GM21576 (cell line): ENCODE measurements at regions not wholly inside any gene's neighbourhood (a gene's known extent, or its start where the extent isn't known, plus 50 kb on each side); places are given as distances from the start of the nearest gene placed in this dataset.
"Not testable (repeated sequence)": the region's sequence is repeated elsewhere in the genome, so short reads cannot be mapped to it uniquely, and the experiment has no call there.

Experiments
- ATAC-seq: cut with Tn5 transposase; IDR thresholded peaks from one replicate; pipeline ENCODE4 v1.9.1; 2021; ENCODE audit warnings: mild to moderate bottlenecking, moderate library complexity; ENCODE audit not compliant: unreplicated experiment

DNA sequence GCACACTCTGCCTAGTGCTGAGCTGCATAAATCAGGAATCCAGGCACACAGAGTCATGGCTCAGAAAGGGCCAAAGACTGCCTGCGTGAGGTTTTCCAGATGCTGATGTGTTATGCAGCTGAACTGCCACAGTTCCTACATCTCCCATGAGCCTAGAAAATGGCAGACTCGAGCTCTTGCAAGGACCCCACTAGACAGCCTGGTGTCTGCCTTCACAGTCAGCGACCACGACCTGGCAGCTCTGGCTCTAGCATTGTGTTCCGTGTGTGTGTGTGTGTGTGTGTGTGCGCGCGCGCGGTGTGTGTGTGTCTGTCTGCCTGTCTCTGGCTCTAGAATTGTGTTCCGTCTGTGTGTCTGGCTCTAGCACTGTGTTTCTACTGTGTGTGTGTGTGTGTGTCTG lies 203.6 kb upstream of the AGTR2 start:
- no peak for ATAC-seq

DNA sequence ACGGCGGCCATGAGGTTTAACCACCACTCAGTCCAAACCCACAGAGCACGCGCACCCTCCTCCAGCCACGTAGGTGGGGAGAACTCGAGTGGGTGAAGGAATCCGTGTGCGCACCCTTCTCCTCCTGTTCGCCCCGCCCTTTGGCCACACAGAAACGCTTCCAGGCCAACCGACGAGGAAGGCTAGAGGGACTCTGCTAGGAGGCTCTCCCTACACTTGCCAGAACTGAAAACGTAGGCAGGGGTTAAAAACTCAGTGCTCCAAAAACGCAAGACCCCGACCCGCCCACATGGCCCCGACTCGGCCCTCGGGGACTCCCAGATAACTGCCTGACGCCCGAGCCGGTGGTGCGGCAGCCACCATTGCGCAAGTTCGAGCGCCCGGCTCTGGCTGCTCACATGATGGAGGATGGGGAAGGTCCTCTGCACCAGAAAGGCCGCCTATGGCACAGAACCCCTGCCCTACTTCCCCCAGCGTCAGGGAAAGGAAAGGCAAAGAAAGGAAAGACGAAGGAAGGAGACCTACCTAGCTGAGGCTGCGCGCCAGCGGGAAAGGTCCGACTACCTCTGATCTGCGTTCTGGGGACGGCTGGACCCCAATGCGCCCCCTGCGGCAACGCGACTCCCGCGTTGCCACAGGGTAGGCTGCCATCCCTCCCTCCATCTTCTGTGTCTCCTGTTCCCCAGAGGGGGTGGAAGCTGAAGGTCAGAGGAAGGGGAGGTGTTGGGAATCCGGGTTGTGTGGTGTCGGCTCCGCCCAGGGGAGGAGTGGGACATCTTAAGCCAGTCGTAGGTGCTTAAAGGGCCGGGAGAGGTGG lies 201.9 kb upstream of the AGTR2 start:
- ATAC-seq = peak; percentile 76

DNA sequence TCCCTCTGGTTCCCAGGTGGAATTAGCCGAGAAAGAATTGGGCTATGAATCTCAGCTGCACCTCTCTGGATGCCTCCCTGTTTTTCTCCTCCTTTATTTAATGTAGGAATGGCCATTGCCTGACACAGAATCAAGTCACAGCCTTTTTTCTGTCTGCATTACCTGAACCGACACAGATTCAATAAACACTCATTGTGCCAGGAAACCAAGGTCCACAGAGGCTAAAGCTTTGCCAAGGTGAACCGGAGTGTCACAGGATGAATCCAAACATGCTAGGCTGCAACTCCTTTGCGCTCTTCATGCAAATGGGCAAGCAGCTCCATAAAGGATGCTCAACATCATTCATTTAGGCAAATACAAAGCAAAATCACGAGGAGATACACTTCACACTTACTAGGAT lies 199.8 kb upstream of the AGTR2 start:
- no peak for ATAC-seq

DNA sequence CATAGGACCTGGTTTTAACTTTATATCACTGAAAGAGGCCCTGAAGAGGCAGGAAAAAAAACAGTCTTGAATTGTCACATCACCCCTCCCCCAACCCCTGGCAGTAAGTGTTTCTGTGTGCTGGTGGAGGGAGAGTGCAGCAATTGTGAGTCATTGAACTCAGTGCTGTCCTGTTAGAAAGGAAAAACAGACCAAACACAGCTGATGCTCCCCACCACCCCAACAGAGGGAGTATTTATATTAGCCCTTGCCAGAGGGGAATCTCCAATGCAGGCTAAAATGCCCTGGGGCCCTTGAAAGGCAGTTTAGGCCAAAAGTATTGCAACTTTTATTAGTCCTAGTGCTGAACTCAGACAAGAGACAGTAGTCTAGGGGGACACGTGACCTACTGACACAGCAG lies 197.8 kb upstream of the AGTR2 start:
- no peak for ATAC-seq

DNA sequence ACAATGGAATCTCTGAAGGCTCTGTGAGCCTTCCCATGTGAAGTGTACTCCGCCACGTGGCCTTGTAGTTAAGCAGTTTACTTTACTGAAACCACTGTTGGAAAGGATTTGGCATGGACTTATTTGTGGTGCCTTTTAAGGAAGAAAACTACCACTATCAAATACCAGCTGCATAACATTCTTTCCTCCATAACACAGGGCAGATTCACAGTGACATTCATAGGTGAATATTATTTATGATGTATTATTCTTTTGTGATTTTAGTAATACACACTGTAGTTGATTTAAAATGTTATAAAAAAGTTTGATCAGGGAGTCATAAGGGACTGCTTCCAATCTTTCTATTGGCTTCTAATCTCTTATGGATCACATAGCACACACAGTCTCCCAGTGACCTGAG lies 192.5 kb upstream of the AGTR2 start:
- no peak for ATAC-seq

DNA sequence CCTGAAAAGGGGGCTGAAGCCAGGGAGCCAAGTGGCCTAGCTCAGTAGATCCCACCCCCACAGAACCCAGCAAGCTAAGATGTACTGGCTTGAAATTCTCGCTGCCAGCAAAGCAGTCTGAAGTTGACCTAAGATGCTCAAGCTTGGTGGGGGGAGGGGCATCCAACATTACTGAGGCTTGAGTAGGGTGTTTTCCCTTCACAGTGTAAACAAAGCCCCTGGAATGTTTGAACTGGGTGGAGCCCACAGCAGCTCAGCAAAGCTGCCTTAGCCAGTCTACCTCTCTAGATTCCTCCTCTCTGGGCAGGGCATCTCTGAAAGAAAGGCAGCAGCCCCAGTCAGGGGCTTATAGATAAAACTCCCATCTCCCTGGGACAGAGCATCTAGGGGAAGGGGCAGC lies 187.4 kb upstream of the AGTR2 start:
- ATAC-seq = not testable (repeated sequence)

DNA sequence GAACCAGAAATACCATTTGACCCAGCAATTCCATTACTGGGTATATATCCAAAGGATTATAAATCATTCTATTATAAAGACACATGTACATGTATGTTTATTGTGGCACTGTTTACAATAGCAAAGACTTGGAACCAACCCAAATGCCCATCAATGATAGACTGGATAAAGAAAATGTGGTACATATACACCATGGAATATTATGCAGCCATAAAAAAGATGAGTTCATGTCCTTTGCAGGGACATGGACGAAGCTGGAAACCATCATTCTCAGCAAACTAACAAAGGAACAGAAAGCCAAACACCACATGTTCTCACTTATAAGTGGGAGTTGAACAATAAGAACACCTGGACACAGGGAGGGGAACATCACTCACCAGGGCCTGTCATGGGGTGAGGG lies 183.1 kb upstream of the AGTR2 start:
- ATAC-seq = not testable (repeated sequence)

DNA sequence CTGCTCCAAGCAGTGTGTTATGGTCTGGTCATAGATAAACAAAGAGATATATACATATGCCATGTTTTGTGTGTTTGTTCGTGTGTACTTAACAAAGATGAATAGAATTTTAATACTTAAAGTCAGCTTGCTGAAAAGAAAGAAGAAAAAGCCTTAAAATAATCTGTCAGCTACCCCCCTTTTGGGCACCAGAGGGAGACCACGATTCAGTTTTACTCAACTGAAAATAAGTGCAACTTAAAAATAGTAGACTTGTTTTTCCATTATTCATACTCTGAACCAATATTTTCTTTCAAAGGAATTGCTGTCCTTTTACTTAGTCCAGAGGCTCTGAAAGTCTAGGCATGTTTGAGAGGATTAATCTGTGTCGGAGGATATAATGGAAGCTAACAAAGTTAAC lies 181.7 kb upstream of the AGTR2 start:
- ATAC-seq = no peak

DNA sequence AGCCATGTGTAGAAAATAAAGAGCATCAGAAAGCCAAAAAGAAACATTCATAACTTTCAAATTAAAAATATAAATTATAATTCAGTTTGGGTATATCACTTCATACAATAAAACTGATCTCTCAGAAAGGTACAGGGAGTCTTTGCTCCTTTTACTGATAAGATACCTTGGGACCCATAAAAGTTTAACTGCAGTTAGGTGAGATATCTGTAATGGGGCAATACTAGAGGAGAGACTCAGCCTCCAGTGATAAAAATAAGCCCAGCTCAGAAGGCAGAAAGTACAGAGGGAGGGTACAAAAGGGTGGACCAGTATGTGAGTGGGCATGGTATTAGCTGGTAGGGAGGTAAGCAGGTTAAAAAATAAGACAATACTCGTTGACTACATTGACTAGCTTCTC lies 180.9 kb upstream of the AGTR2 start:
- no peak for ATAC-seq

DNA sequence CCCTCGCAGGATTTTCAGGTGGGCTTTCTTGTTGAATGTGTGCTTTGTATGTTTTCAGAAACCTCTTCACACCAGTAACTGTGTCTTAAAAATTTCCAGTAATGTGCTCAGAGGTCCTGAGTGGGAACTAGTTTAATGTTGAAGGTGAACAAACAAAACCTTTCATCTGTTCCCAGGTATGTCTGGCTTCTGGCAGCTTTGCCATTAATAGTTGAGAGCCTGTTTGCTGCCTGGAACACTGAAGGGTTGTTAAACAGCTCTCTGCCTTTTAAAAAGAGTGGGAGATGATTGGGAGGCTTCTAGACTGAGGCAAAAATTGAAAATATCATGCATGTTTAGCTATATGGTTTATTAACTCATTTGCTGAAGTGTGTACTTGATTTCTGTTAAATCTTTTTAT lies 161.2 kb upstream of the AGTR2 start:
- peak; percentile 3 for ATAC-seq

DNA sequence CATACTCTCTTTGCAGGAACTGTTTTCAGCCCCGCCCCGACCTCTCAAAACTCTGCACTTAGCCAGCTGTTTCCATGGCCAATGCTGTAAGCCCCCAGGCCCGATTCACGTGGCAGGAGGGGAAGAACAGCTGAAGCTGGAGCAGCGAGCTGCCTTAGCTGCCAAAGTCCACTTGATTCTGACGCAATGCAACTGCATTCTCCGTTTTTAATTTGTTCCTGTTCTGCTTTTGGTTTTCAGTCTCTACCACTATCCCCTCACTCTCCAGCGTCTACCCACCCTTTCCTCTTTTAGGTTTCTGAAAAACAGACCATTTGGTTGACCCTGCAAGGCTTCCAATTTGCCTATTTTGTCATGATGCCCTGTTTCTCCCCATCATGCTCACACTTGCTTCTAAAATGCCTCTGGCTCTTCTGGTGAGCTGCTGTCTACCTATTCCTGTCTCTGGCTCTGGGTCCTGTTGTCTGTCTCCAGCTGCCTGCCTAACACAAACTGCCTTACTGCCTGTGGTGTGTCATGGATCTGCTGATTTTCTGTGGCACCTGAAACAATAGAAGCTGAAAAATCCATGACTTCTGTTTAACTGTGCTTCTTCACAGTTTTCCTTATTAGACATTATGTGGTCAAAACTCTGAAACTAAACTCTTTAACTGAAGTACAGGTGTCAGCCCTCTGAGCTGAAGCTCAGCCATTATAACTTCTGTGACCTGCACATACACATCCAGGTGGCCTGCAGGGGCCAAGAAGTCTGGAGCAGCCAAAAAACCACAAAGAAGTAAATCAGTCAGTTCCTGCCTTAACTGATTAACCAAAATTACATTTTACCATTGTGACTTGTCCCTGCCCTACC lies 160.5 kb upstream of the AGTR2 start:
- peak; percentile 84 for ATAC-seq

DNA sequence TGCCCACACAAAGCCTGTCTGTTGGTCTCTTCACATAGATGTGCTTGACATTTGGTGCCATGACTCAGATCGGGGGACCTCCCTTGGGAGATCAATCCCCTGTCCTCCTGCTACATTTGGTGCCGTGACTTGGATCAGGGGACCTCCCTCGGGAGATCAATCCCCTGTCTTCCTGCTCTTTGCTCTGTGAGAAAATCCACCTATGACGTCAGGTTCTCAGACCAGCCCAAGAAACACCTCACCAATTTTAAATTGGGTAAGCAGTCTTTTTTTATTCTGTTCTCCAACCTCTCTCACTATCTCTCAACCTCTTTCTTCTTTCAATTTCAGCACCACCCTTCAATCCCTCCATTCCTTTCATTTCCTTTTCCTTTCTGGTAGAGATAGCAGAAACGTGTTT lies 159.6 kb upstream of the AGTR2 start:
- no peak for ATAC-seq

DNA sequence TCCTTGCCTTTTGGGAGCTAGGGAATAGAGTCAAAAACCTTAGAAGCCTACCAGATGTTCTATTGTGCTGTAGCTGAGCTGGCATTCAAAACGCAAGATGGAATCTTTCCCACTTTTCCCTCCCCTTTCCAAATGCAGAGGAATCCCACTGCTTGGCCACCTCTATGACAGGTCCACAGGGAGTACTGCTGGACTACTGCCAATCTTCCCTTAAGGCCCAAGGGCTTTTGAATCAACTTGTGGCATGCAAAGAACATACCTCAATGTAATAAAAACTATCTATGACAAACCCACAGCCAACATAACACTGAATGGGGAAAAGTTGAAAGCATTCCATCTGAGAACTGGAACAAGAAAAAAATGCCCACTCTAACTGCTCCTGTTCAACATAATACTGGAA lies 139.2 kb upstream of the AGTR2 start:
- no peak for ATAC-seq
